ENCODE measurements at regions not wholly inside any gene's neighbourhood (a gene's known extent, or its start where the extent isn't known, plus 50 kb on each side); places are given as distances from the start of the nearest gene placed in this dataset.

GRCh38 chr2:219830353-219830738 lies 202.9 kb downstream of the SLC4A3 start:
- CTCF ChIA-PET (ENCODE audit: low intra/inter-chr PET ratio, low total read pairs), result no interaction called here
- POLR2A ChIA-PET, result no interaction called here
- no peak overlapping the region for H3K4me3 ChIP-seq (replicated peaks in 1 of 3; ENCODE audit: insufficient read depth in 1 of 3, low read depth in 2 of 3, low read length in 3 of 3)

GRCh38 chr2:219831957-219832356 lies 204.5 kb downstream of the SLC4A3 start:
- POLR2A ChIA-PET, result no interaction called here
- in situ Hi-C loops (cut with HindIII; ENCODE audit: extremely low pct_ligation_motif_present, low pct_unique_long_range_greater_than_20kb) (no loop called here), intact Hi-C loops (cut with micrococcal nuclease; ENCODE audit: unreplicated experiment) (no loop called here)
- no peak for DNase-seq (ENCODE audit: low spot score)
- ATAC-seq, result no peak
- Histone ChIP-seq H3K79me2 (ENCODE audit: insufficient read depth, low read length) (no peaks in the 10 kb centered on the region), H2AFZ (ENCODE audit: low read length) (no peak overlapping the region), H3K4me3 (replicated peaks in 1 of 3; ENCODE audit: insufficient read depth in 1 of 3, low read depth in 2 of 3, low read length in 3 of 3) (no peak overlapping the region), H3K36me3 (replicated peaks in 1 of 2; ENCODE audit: control insufficient read depth in 1 of 2, insufficient read depth in 2 of 2, low read length in 2 of 2) (no peaks in the 10 kb centered on the region), H3K4me2 (ENCODE audit: low read depth, low read length) (no peak overlapping the region), H3K9ac (ENCODE audit: insufficient read depth, low read depth, low read length) (no peak overlapping the region), H3K27ac (ENCODE audit: extremely low read length, insufficient read depth, low read length) (no peak overlapping the region), H3K27me3 (ENCODE audit: control insufficient read depth in 1 of 2, insufficient read depth in 2 of 2, low read length in 2 of 2) (peaks cover 1 to 32% of the 10 kb centered on the region in 2 experiments; a peak in 2 of 5 replicates), H3K9me3 (ENCODE audit: low read length) (no peaks in the 10 kb centered on the region), H3K4me1 (ENCODE audit: insufficient read depth, low read length) (no peaks in the 10 kb centered on the region), H4K20me1 (ENCODE audit: insufficient read depth, low read length) (no peaks in the 10 kb centered on the region)
- TF ChIP-seq ZNF737 (CRISPR knock-in tag; IDR thresholded peaks at IDR 0.05; ENCODE audit: borderline replicate concordance) (no peak), ZNF543 (CRISPR knock-in tag; IDR thresholded peaks at IDR 0.05) (no peak), ONECUT2 (CRISPR knock-in tag; IDR thresholded peaks at IDR 0.05) (no peak), ZNF746 (CRISPR knock-in tag; IDR thresholded peaks at IDR 0.05) (no peak), ZFP41 (CRISPR knock-in tag; IDR thresholded peaks at IDR 0.05; ENCODE audit: borderline replicate concordance) (no peak), ZNF75D (CRISPR knock-in tag; IDR thresholded peaks at IDR 0.05; ENCODE audit: borderline replicate concordance) (no peak)
- no TSS peak for BruUV-seq (replicated peaks)
- 0% methylated on average over 2 of the region's 2 CpGs for WGBS (ENCODE audit: low lambda C conversion rate)
- CTCF ChIA-PET (ENCODE audit: low intra/inter-chr PET ratio, low total read pairs), result no interaction called here
- FAIRE-seq, result no peak

More at GRCh38 chr2:219830353-219830738, 202.9 kb downstream of the SLC4A3 start:
- WGBS (ENCODE audit: low lambda C conversion rate), result 4% methylated on average over 5 of the region's 5 CpGs
- no peaks in the 10 kb centered on the region for H3K4me1 ChIP-seq (ENCODE audit: insufficient read depth, low read length)
- DNase-seq (ENCODE audit: low spot score) (no peak), FAIRE-seq (no peak), ATAC-seq (no peak)
- peaks cover 1 to 32% of the 10 kb centered on the region in 2 experiments; a peak in 2 of 5 replicates for H3K27me3 ChIP-seq (ENCODE audit: control insufficient read depth in 1 of 2, insufficient read depth in 2 of 2, low read length in 2 of 2)
- no peaks in the 10 kb centered on the region for H4K20me1 ChIP-seq (ENCODE audit: insufficient read depth, low read length)
- H3K79me2 ChIP-seq (ENCODE audit: insufficient read depth, low read length), result no peaks in the 10 kb centered on the region
- no peak overlapping the region for H2AFZ ChIP-seq (ENCODE audit: low read length)
- H3K9me3 ChIP-seq (ENCODE audit: low read length), result no peaks in the 10 kb centered on the region
- TF ChIP-seq ZNF44 (CRISPR knock-in tag; IDR thresholded peaks at IDR 0.05), result no peak
- no peak for TF ChIP-seq NFRKB (IDR thresholded peaks at IDR 0.05)
- TF ChIP-seq NFE2L2 (IDR thresholded peaks at IDR 0.05; ENCODE audit: low read length), result no peak
- TF ChIP-seq SIN3B (IDR thresholded peaks at IDR 0.05; ENCODE audit: low read length), result no peak
- TF ChIP-seq HOXA3 (CRISPR knock-in tag; IDR thresholded peaks at IDR 0.05), result no peak
- no peak for TF ChIP-seq IRX3 (CRISPR knock-in tag; IDR thresholded peaks at IDR 0.05; ENCODE audit: borderline replicate concordance, low read depth)
- no peak for TF ChIP-seq TEAD2 (CRISPR knock-in tag; IDR thresholded peaks at IDR 0.05)
- TF ChIP-seq EED (CRISPR knock-in tag; IDR thresholded peaks at IDR 0.05), result no peak
- no peak for TF ChIP-seq ZNF83 (CRISPR knock-in tag; IDR thresholded peaks at IDR 0.05; ENCODE audit: borderline replicate concordance)
- no peak for TF ChIP-seq TIGD3 (CRISPR knock-in tag; IDR thresholded peaks at IDR 0.05; ENCODE audit: borderline replicate concordance)
- no peak for TF ChIP-seq TEAD3 (CRISPR knock-in tag; optimal IDR thresholded peaks at IDR 0.05; ENCODE audit: borderline replicate concordance)
- TF ChIP-seq ZNF441 (CRISPR knock-in tag; IDR thresholded peaks at IDR 0.05; ENCODE audit: borderline replicate concordance), result no peak
- TF ChIP-seq RFX5 (IDR thresholded peaks at IDR 0.05; ENCODE audit: low read depth, low read length), result no peak
- TF ChIP-seq KLF9 (CRISPR knock-in tag; IDR thresholded peaks at IDR 0.05; ENCODE audit: low read depth), result no peak
- H3K4me2 ChIP-seq (ENCODE audit: low read depth, low read length), result no peak overlapping the region
- no peaks in the 10 kb centered on the region for H3K36me3 ChIP-seq (replicated peaks in 1 of 2; ENCODE audit: control insufficient read depth in 1 of 2, insufficient read depth in 2 of 2, low read length in 2 of 2)
- no peak overlapping the region for H3K9ac ChIP-seq (ENCODE audit: insufficient read depth, low read depth, low read length)
- in situ Hi-C loops (cut with HindIII; ENCODE audit: extremely low pct_ligation_motif_present, low pct_unique_long_range_greater_than_20kb) (no loop called here), intact Hi-C loops (cut with micrococcal nuclease; ENCODE audit: unreplicated experiment) (no loop called here)
- no TSS peak for BruUV-seq (replicated peaks)
- H3K27ac ChIP-seq (ENCODE audit: extremely low read length, insufficient read depth, low read length), result no peak overlapping the region
